ENCODE measurements at regions not wholly inside any gene's neighbourhood (a gene's known extent, or its start where the extent isn't known, plus 50 kb on each side); places are given as distances from the start of the nearest gene placed in this dataset.

- Histone ChIP-seq H3K4me1 (peaks cover 32% of the 10 kb centered on the region), H3K27me3 (no peaks in the 10 kb centered on the region), H3K27ac (peak overlapping the region; percentile 95), H3K9me3 (replicated peaks) (no peaks in the 10 kb centered on the region), H3K4me3 (peak overlapping the region; percentile 12; the same call in 1 of the 2 replicates), H3K36me3 (no peaks in the 10 kb centered on the region)
- peak; percentile 86 to 93 for DNase-seq
Measured at GRCh38 chr18:46387441-46388131, 269.4 kb downstream of the LOXHD1 start.

GRCh38 chr18:46388286-46388685 lies 268.7 kb downstream of the LOXHD1 start:
- Histone ChIP-seq H3K36me3 (no peaks in the 10 kb centered on the region), H3K4me1 (peaks cover 32% of the 10 kb centered on the region), H3K4me3 (no peak overlapping the region), H3K9me3 (replicated peaks) (no peaks in the 10 kb centered on the region), H3K27ac (peak overlapping the region; percentile 95), H3K27me3 (no peaks in the 10 kb centered on the region)
- DNase-seq, result peak; percentile 55 to 75

- Histone ChIP-seq H3K36me3 (no peaks in the 10 kb centered on the region), H3K27ac (no peak overlapping the region), H3K27me3 (no peaks in the 10 kb centered on the region), H3K4me3 (no peak overlapping the region), H3K9me3 (replicated peaks) (no peaks in the 10 kb centered on the region), H3K4me1 (peaks cover 17% of the 10 kb centered on the region)
- DNase-seq, result no peak
Measured at GRCh38 chr18:46392576-46392975, 264.4 kb downstream of the LOXHD1 start.

GRCh38 chr18:46393230-46393629 lies 263.8 kb downstream of the LOXHD1 start:
- no peak overlapping the region for H3K4me3 ChIP-seq
- H3K4me1 ChIP-seq, result peaks cover 12% of the 10 kb centered on the region
- H3K27me3 ChIP-seq, result no peaks in the 10 kb centered on the region
- no peak overlapping the region for H3K27ac ChIP-seq
- H3K9me3 ChIP-seq (replicated peaks), result no peaks in the 10 kb centered on the region
- H3K36me3 ChIP-seq, result no peaks in the 10 kb centered on the region
- no peak for DNase-seq

- H3K4me1 ChIP-seq, result peaks cover 5% of the 10 kb centered on the region
- H3K4me3 ChIP-seq, result no peak overlapping the region
- DNase-seq, result no peak
- no peaks in the 10 kb centered on the region for H3K9me3 ChIP-seq (replicated peaks)
- H3K27ac ChIP-seq, result no peak overlapping the region
- H3K27me3 ChIP-seq, result no peaks in the 10 kb centered on the region
- no peaks in the 10 kb centered on the region for H3K36me3 ChIP-seq
Measured at GRCh38 chr18:46393961-46394360, 263.1 kb downstream of the LOXHD1 start.

GRCh38 chr18:46395795-46396194 lies 261.2 kb downstream of the LOXHD1 start:
- Histone ChIP-seq H3K4me1 (no peaks in the 10 kb centered on the region), H3K27me3 (no peaks in the 10 kb centered on the region), H3K4me3 (no peak overlapping the region), H3K9me3 (replicated peaks) (no peaks in the 10 kb centered on the region), H3K36me3 (no peaks in the 10 kb centered on the region), H3K27ac (no peak overlapping the region)
- no peak for DNase-seq

GRCh38 chr18:46397174-46397573 lies 259.8 kb downstream of the LOXHD1 start:
- Histone ChIP-seq H3K9me3 (replicated peaks) (no peaks in the 10 kb centered on the region), H3K36me3 (no peaks in the 10 kb centered on the region), H3K27ac (no peak overlapping the region), H3K4me1 (peaks cover 11% of the 10 kb centered on the region; the same call in 1 of the 2 replicates), H3K27me3 (no peaks in the 10 kb centered on the region), H3K4me3 (no peak overlapping the region)
- no peak for DNase-seq

GRCh38 chr18:46398005-46398404 lies 259.0 kb downstream of the LOXHD1 start:
- peaks cover 20% of the 10 kb centered on the region for H3K4me1 ChIP-seq
- H3K9me3 ChIP-seq (replicated peaks), result no peaks in the 10 kb centered on the region
- no peaks in the 10 kb centered on the region for H3K27me3 ChIP-seq
- no peak overlapping the region for H3K4me3 ChIP-seq
- DNase-seq, result no peak
- no peak overlapping the region for H3K27ac ChIP-seq
- no peaks in the 10 kb centered on the region for H3K36me3 ChIP-seq

GRCh38 chr18:46398625-46399024 lies 258.4 kb downstream of the LOXHD1 start:
- H3K4me1 ChIP-seq, result peaks cover 21% of the 10 kb centered on the region
- H3K27me3 ChIP-seq, result no peaks in the 10 kb centered on the region
- no peak overlapping the region for H3K27ac ChIP-seq
- no peaks in the 10 kb centered on the region for H3K36me3 ChIP-seq
- H3K9me3 ChIP-seq (replicated peaks), result no peaks in the 10 kb centered on the region
- H3K4me3 ChIP-seq, result no peak overlapping the region
- DNase-seq, result no peak

GRCh38 chr18:46399303-46399702 lies 257.7 kb downstream of the LOXHD1 start:
- peaks cover 21% of the 10 kb centered on the region for H3K4me1 ChIP-seq
- no peaks in the 10 kb centered on the region for H3K27me3 ChIP-seq
- no peak overlapping the region for H3K4me3 ChIP-seq
- H3K27ac ChIP-seq, result no peak overlapping the region
- DNase-seq, result no peak
- H3K9me3 ChIP-seq (replicated peaks), result no peaks in the 10 kb centered on the region
- no peaks in the 10 kb centered on the region for H3K36me3 ChIP-seq

GRCh38 chr18:46400449-46400848 lies 256.6 kb downstream of the LOXHD1 start:
- no peaks in the 10 kb centered on the region for H3K36me3 ChIP-seq
- H3K4me1 ChIP-seq, result peaks cover 21% of the 10 kb centered on the region
- no peaks in the 10 kb centered on the region for H3K27me3 ChIP-seq
- no peak overlapping the region for H3K27ac ChIP-seq
- H3K4me3 ChIP-seq, result no peak overlapping the region
- H3K9me3 ChIP-seq (replicated peaks), result no peaks in the 10 kb centered on the region
- DNase-seq, result peak in 1 of 2 experiments; percentile 20

- no peaks in the 10 kb centered on the region for H3K36me3 ChIP-seq
- H3K27me3 ChIP-seq, result no peaks in the 10 kb centered on the region
- no peak overlapping the region for H3K4me3 ChIP-seq
- peaks cover 21% of the 10 kb centered on the region for H3K4me1 ChIP-seq
- DNase-seq, result peak in 1 of 2 experiments; percentile 27
- no peaks in the 10 kb centered on the region for H3K9me3 ChIP-seq (replicated peaks)
- H3K27ac ChIP-seq, result peak overlapping the region; percentile 83; the same call in 1 of the 2 replicates
Measured at GRCh38 chr18:46401486-46402070, 255.4 kb downstream of the LOXHD1 start.

GRCh38 chr18:46402396-46402795 lies 254.6 kb downstream of the LOXHD1 start:
- H3K27me3 ChIP-seq, result no peaks in the 10 kb centered on the region
- H3K27ac ChIP-seq, result peak overlapping the region; percentile 83
- H3K4me1 ChIP-seq, result peaks cover 21% of the 10 kb centered on the region
- no peaks in the 10 kb centered on the region for H3K36me3 ChIP-seq
- no peaks in the 10 kb centered on the region for H3K9me3 ChIP-seq (replicated peaks)
- DNase-seq, result peak; percentile 55 to 57
- no peak overlapping the region for H3K4me3 ChIP-seq

- Histone ChIP-seq H3K27me3 (no peaks in the 10 kb centered on the region), H3K4me3 (no peak overlapping the region), H3K4me1 (peaks cover 21% of the 10 kb centered on the region)
Measured at GRCh38 chr18:46402945-46403344, 254.1 kb downstream of the LOXHD1 start.

GRCh38 chr18:46405832-46406538 lies 251.0 kb downstream of the LOXHD1 start:
- H3K4me1 ChIP-seq, result peaks cover 21% of the 10 kb centered on the region
- no peaks in the 10 kb centered on the region for H3K36me3 ChIP-seq
- no peak overlapping the region for H3K27ac ChIP-seq
- H3K27me3 ChIP-seq, result no peaks in the 10 kb centered on the region
- no peak overlapping the region for H3K4me3 ChIP-seq
- H3K9me3 ChIP-seq (replicated peaks), result no peaks in the 10 kb centered on the region
- no peak for DNase-seq

More at GRCh38 chr18:46402945-46403344, 254.1 kb downstream of the LOXHD1 start:
- no peaks in the 10 kb centered on the region for H3K36me3 ChIP-seq
- H3K9me3 ChIP-seq (replicated peaks), result no peaks in the 10 kb centered on the region
- DNase-seq, result peak; percentile 39 to 54
- H3K27ac ChIP-seq, result peak overlapping the region; percentile 83

Data from SJCRH30 (cell line).